ENCODE measurements at regions not wholly inside any gene's neighbourhood (a gene's known extent, or its start where the extent isn't known, plus 50 kb on each side); places are given as distances from the start of the nearest gene placed in this dataset.
"Not testable (repeated sequence)": the region's sequence is repeated elsewhere in the genome, so short reads cannot be mapped to it uniquely, and the experiment has no call there.

DNA sequence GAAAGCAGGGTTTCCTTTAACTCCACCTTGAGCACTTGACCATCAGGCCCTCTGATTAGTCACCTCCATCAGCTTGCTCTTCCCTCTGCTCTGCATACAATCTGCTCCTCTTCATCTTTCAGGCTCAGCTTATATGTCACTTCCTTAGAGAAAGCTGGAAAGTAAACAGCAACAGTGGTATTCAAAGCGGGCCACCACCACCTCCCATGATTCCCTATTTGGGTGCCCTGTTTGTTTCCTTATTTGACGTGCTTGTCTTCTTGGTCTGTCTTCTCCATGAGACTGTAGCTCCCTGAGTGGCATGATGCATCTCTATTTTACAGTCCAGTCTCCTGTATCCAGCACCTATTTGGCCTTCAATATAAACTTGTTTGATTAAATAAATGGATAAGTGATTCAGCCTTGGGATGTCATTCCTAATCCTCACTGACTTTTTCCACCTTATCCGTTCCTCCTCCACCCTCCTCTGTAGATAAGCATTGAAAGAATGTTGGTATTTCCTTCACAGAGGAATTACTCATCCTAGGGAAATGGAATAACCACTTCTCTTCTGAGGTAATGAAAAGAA is 102.8 kb upstream of the SGK1 start:
- DNase-seq, result peak; percentile 86

DNA sequence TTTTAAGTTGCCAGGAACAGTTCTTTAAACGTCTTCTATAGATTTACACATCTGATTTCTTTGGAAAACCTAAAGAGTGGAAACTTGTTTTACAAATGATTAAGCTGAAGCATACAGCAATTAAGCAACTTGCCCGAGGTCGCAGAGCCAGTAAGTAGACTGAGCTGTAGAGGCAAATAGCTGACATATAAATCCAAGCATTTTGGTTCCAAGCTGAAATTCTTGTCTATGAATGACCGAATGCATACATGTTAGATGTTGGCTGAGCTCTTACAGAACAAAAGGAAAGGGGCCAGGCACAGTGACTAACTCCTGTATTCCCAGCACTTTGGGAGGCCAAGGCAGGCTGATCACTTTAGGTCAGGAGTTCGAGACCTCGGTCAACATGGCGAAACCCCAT is 101.8 kb upstream of the SGK1 start:
- DNase-seq, result no peak

DNA sequence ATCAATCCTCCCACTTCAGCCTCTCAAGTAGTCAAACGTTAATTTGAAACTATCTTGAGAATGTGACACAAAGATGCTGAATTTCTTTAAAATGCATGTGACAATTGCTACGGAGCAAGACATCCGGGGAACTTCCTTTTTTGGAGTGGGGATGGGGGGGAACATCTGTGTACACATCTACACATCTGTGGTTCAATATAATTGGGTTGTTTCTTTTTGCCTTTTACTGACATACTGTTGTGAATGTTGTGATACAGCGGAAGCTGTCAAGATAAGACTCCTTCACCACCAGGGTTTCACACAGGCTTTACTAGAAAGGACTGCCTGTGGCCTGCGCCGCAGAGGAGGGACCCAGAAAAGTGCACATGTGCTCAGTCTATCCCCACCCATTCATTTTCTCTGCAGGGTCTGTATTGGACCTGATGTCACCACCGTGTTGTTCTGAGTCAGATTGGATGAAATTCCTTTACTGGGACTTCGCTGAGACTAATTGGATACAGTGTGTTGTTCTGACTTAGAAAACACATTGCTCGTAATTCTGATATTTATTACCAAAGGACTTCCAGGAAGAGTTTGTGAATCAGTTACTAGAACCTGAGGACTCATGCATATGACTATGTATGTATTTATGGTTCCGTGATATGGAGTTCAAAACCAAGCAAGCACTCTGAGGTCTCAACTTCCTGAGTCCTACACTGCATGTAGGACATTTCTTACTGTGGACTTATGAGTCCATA is 98.7 kb upstream of the SGK1 start:
- DNase-seq, result peak; percentile 68

DNA sequence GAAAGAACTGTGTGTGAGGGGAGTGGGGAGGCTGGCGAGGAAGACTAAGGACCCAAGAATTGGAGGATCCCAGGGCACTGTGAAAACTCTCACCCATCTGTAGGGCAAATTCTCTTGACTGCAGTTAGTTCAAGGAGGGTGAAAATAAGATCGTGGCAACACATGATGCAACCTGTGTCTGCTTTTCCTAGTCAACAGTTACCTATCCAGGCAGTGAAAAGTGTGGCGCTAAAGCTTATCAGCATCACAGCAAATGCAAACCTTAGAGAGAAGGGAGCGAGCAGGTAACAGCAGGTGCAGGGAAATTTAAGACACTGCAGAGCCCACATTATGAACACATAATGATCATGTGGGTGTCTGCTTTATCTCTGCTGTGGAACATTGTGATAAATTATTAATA is 97.7 kb upstream of the SGK1 start:
- no peak for DNase-seq

DNA sequence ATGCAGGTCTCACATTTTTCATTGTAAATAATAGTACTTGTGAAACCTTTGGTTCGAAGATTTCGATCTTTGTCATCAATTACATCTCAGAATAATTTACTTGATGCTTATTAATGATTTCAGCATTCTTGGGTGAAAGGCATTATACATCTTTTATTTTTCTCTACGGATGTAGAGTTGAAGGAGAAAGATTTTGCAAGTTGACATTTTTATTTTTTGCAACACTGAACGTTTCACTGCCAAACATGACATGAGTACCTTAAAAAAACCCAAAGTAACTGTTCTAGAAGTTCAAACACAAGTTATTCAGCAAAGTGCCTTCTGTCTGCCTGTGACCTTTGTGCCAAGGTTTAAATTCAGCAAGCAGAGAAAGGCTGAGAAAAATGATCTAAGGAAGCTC is 97.3 kb upstream of the SGK1 start:
- DNase-seq, result no peak

DNA sequence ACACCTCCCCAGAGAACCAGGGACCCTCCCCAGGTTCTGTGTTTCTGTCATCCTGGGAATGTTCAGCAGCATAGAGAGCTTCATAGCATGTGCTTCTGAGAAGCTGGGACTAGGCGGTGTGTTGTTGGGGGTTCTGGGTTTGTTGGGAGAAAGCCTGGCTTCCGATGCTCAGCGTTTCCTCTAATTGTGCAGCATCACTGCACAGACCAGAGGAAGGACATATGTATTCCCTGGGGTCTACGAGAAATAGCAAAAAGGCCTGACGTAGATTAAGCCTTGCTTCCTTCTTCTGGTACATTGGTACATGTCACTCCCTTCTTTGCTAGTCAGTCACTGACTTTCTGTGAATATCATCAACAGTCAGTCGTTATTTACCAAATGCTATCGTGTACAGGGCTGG is 96.9 kb upstream of the SGK1 start:
- DNase-seq, result no peak

DNA sequence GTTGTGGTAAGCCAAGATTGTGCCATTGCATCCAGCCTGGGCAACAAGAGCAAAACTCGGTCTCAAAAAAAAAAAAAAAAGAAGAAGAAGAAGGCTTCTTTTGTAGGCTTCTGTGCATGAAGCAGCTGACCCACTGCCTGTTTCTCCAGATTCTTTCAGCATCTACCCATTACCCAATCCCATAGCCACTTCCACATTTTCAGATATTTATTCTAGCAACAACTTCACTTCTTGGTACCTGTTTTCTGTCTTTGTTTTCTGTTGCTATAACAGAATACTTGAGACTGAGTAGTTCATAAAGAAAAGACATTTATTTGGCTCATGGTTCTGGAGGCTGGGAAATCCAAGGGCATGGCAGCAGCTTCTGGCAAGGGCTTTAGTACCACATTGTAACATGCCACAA is 95.3 kb upstream of the SGK1 start:
- DNase-seq, result no peak

DNA sequence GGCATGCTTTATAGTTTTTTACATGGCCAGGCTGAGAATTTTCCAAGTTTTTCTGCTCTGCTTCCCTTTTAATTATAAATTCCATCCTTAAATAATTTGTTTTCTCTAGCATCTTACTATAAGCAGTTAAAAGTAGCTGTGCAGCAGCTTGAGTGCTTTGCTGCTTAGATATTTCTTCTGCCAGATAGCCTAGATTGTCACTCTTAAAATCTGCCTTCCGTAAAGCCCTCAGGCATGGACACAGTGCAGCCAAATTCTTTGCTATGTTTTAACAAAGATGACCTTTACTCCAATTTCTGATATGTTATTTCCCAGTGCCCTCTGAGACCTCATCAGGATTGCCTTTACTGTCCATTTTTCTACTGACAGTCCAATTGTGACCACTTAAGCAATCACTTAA is 92.6 kb upstream of the SGK1 start:
- DNase-seq, result no peak

DNA sequence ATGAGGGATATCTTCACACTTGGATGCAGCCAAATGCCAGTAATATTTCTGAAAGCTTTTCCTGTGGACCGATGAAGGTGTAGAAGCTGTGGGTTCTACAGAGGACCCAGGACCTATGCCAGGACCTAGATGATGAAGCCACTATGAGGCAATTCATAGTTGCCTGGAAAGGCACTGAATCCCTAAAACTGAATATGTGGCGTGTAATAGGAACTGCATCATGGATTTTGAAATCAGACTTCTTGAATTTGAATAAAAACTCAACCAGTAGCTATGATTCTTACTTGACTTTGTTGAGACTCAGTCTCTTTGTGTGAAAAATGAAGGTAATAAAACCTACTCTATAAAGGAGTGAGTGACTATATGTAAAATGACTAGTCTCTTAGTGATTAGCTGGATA is 89.9 kb upstream of the SGK1 start:
- DNase-seq, result no peak

DNA sequence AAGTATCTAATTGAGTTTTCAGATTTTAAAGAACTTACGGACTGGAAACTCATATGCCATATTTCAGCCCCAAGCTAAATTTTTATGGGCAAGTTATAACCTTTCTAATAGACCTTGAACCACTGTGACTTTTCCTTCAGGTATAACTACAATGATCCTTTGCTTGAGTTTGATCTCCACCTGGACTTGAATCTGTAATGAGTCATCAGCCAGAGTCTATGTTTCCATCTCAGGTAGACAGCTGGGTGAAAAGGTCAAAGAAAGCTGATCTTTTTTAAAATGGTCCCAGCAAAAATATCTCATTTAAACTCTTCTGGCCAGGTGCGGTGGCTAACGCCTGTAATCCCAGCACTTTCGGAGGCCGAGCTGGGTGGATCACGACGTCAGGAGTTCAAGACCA is 88.4 kb upstream of the SGK1 start:
- DNase-seq, result no peak

DNA sequence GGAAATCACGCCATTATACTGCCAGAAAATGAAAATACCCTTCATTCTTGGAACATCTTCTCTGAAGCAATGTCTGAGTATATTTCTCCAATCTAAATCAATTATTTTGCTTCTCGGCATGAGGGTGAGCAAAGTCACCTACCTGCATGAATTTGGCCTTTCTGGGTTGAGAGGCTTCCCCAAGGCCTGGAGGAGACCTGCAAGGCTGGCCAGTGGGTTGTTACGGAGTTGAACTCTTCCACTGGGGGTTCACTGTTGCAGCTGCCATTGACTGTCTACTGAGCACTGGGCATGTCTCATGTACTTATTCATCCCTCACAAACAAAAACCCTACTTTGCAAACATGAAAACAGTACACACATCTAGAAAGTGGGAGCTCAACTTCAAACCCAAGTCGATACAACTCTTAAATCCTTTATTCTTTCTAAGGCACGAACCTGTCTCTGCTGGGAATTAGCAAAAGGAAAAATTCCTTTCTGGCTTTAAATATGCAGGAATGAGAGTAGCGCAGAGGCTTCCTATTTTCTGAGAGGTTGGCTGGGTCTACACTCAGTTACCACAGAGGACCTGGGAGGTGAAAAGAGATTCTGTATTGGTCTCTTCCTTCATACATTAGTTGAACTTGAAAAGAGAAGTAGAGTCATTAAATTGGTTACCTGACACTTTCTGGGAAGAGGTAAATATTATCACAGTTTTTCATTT is 87.6 kb upstream of the SGK1 start:
- DNase-seq, result no peak

DNA sequence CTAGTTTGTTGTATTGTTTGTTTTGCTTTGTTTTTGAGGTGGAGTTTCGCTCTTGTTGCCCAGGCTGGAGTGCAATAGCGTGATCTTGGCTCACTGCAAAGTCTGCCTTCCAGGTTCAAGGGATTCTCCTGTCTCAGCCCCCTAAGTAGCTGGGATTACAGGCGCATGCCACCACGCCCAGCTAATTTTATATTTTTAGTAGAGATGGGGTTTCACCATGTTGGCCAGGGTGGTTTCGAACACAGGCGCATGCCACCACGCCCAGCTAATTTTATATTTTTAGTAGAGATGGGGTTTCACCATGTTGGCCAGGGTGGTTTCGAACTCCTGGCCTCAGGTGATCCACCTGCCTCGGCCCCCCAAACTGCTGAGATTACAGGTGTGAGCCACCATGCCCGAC is 85.4 kb upstream of the SGK1 start:
- DNase-seq, result not testable (repeated sequence)

DNA sequence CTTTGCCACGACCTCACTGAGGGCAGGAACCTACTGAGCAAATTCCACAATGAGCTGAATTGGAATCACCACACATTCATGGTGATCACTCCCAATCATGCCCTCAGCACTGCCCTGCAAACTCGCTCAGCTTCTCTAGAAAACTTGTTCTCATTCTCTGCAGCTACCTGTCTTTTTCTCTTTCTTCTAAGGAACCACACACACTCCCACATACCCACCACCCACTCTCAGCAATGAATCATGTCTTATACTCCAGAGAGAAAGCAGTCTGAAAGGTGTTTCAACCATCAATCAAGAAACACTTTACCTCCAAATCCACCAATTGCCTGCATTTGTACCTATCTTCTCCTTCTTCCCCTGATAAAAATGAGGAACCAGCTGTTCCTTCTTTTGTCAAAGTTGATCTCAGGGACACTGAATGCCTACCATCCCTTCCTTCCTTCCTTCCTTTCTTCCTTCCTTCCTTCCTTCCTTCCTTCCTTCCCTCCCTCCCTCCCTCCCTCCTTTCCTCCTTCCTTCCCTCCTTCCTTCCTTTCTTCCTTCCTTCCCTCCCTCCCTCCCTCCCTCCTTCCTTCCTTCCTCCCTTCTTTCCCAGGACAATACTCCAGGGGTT is 84.6 kb upstream of the SGK1 start:
- no peak for DNase-seq

DNA sequence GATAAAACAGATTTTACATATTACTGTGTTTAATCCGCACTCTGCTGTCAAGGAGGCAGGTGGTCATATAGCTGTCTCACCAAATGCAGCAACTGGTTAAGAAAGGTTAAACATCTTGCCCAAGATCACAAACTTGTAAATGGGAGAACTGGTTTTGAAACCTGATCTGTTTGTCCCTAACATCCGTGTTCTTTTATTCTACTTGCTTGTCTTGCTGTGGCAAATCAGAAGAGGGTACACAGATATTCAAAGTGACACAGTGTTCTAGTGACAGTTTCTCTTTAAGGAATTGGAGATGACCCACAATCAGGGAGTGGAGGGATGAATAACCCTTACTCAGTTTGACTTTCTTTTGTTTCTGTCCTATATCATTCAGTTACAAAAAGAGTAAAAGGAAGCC is 83.0 kb upstream of the SGK1 start:
- no peak for DNase-seq

DNA sequence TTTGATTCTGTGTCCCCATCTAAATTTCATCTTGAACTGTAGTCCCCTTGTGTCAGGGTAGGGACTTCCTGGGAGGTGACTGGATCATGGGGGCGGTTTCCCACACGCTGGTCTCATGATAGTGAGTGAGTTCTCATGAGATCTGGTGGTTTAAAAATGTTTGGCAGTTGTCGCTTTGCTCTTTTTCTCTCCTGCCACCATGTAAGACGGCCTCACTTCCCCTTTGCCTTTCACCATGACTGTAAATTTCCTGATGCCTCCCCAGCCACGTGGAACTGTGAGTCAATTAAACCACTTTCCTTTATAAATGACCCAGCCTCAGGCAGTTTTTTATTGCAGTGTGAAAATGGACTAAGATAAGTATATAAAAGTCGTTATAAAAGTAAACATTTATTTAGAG is 80.5 kb upstream of the SGK1 start:
- no peak for DNase-seq

DNA sequence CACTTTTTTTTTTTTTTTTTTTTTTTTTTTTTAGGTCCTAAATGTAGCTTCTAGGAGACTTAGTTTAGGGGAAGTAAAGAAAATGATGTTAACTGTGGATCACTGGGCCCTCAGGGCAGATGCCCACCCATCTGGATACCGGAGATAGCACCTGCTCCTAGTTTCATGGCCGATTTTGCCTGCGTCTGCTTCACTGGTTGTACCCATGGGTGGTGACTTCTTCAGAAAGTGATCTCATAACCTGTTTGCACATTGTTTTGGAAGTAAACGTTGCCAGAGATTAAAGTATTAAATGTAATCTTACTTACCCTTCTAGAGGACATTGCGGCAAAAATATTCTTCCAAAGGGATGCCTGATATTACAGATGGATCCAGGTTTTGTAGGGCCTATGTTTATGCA is 79.8 kb upstream of the SGK1 start:
- no peak for DNase-seq

DNA sequence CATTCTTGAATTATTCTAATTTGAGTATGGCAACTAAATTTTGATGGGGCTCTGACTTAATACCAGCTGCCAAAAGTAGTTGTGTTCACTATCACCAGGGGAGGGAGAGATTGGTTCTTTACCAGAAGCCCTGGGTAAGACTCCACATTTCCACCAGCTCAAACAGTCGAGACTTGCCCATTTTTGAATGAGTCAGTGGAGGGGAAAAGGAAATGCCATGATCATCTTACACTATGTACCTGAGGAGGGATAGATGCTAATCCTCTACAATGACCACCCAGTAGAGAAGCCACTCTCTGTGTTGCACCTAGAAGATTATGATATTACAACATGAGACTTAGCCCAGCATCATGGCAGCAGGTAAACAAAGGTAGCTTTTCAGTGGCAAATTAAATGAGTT is 77.0 kb upstream of the SGK1 start:
- DNase-seq, result no peak

DNA sequence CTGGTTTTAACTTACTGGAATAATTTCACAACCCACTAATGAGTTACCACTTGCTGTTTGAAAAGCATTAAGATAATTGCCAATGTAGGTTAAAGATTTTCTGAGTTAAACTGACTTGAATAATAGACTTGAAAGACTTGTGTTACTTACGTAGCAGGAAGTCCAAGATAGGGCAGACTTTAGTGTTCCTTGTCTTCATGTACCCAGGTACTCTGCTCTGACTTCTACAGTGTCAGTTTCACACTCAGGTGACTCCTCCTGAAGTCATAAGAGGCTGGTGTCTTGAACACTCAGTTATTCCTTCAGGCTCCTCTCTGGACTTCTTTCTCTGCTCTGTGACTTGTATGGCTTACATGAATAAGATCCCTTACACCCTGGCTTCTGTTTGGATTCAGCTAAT is 76.3 kb upstream of the SGK1 start:
- DNase-seq, result no peak

DNA sequence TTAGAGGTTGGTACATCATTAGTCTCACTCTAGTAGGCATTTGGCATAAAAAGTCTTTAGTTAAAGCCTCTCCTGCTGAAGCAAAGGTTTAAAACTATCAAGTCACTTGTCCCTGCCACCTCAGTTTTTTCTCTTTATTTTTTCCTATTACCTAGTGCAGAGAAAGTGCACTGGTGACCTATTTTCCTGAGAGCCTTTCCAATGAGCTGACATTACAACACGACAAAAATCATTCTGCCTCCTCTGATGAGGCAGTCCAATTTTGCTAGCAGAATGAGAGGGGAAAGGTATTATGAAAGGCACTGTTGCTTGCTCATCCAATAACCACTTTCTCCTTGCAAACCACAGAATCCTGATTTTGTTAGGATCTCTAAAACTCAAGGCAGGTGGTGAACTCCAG is 73.3 kb upstream of the SGK1 start:
- no peak for DNase-seq

DNA sequence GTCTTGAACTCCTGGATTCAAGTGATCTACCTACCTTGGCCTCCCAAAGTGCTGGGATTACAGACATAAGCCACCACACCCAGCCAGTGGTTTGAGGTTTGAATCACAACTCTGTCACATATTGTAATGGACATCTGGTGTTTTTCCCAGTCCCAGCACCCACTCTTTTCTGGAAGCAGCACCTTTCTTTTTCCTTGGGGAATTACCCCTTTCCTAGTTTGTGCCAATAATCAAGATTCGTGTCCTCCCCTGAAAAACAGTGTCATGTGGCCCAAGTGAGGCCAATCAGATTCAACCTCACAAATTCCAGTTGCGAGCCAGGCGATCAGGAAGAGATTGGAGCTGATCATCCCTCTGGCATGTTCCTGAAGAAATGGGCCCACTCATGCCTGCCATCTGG is 71.7 kb upstream of the SGK1 start:
- DNase-seq, result peak; percentile 5

DNA sequence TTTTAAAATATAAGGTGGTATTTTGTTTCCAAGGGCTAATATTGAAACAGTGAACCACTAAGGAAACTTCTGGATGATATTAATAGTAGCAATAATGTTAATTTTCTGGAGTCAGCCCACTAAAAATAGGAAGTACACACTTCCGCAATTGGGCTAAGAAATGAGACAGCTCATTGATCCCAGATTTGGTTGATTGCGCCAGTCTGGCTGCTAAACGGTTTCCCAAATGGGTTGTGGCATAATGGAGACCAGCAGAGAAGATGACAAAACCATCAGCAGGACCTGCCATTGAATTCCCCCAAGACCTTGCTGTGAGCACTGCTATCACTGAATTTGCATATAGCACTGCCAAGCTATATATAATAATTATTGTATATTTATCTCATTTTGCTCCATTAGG is 71.2 kb upstream of the SGK1 start:
- DNase-seq, result no peak

DNA sequence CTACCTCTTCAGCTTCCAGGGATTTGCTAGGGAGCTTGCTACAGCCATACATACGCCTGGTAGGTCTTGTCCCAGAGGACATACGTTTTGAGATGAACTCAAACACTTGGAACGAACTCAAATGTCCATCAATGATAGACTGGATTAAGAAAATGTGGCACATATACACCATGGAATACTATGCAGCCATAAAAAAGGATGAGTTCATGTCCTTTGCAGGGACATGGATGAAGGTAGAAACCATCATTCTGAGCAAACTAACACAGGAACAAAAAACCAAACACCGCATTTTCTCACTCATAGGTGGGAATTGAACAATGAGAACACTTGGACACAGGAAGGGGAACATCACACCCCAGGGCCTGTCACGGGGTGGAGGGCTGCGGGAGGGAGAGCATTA is 68.6 kb upstream of the SGK1 start:
- DNase-seq, result not testable (repeated sequence)

DNA sequence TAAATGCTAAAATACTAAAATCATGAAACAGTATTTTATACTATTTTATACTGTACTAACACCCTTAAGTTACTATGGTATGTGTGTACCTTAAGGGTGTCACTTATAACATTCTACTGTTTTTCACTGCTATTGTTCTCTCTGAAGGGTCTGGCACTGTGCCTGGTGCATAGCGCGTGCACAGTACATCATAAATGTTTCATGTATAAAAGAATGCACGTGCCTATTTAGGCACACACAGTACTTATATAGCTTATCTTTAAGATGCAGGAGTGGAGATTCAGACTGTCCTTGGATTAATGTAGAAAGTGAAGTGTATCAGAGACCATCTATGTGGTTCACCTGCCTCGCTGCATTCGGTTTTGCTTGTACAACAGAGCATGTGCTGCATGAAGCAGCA is 64.0 kb upstream of the SGK1 start:
- DNase-seq, result no peak

DNA sequence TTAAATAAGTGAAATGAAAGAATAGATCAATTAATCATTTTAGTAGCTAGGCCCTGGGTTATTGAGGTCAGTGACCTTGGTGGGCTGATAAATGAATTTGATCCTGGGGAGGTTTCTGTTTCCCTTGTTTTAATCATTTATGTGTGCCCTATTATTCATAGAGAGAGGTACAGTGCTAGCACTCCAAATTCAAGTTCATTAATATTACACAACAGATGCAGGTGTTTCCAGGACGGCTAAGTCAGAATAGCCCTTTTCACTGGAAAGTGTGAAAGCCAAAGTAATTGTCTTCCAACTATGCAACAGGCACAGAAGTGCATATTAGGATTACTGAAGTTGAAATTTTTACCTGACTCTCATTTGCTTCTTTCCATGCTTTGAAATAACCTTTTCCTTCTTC is 61.7 kb upstream of the SGK1 start:
- no peak for DNase-seq
